CD4-positive, alpha-beta T cell (primary cell): ENCODE measurements at regions not wholly inside any gene's neighbourhood (a gene's known extent, or its start where the extent isn't known, plus 50 kb on each side); places are given as distances from the start of the nearest gene placed in this dataset.

Experiments used
- ATAC-seq: fragments of 200-7000 bp; cut with Tn5 transposase; one replicate; pipeline ENCODE4 v1.10.0; 2022; ENCODE audit warnings: mild to moderate bottlenecking; ENCODE audit not compliant: poor library complexity
- CTCF ChIA-PET: fragments of 350-600 bp; sonication (Branson Sonifier 250); formaldehyde crosslinking; loops from one replicate; lab custom pipeline; 2021; ENCODE audit warnings: antibody characterized with exemption, inconsistent platforms; lab: Charles Lee
- POLR2A ChIA-PET: fragments of 350-600 bp; sonication (Branson Sonifier 250); formaldehyde crosslinking; loops from one replicate; lab custom pipeline; 2021; ENCODE audit warnings: antibody characterized with exemption, inconsistent platforms; lab: Charles Lee
- DNase-seq, 14 experiments: peaks; one replicate each; pipeline ENCODE4 v3.0.0-alpha.2; 2013 to 2020; ENCODE audit warnings: mixed read lengths in 2 of 14
- H3K27ac ChIP-seq, 2 donors: one replicate each; pipeline versions ENCODE4 v1.5.1 to v1.7.0; 2013; ENCODE audit warnings: low read length in 2 of 2, low read depth in 1 of 2, mild to moderate bottlenecking in 1 of 2
- H3K27me3 ChIP-seq, 2 experiments: 1 replicate in 1 of 2; 2 replicates in 1 of 2; pipeline versions ENCODE4 v1.6.1 to v1.7.0; 2013; ENCODE audit warnings: low read length in 2 of 2, control low read depth in 1 of 2, mild to moderate bottlenecking in 1 of 2, moderate library complexity in 1 of 2; ENCODE audit not compliant: insufficient read depth in 2 of 2, control insufficient read depth in 1 of 2
- H3K36me3 ChIP-seq: one replicate; pipeline ENCODE4 v1.6.1; 2013; ENCODE audit warnings: low read length, control low read depth; ENCODE audit not compliant: insufficient read depth
- H3K4me1 ChIP-seq: one replicate; pipeline ENCODE4 v1.6.1; 2013; ENCODE audit warnings: low read length, control low read depth; ENCODE audit not compliant: insufficient read depth
- H3K4me3 ChIP-seq: one replicate; pipeline ENCODE4 v1.5.1; 2013; ENCODE audit warnings: mild to moderate bottlenecking, low read length, moderate library complexity
- H3K9me3 ChIP-seq, 2 experiments: 1 replicate in 1 of 2; 2 replicates in 1 of 2; pipeline versions ENCODE4 v1.6.1 to v1.7.0; 2013; ENCODE audit warnings: low read length in 2 of 2, mild to moderate bottlenecking in 2 of 2, control low read depth in 1 of 2, moderate library complexity in 1 of 2; ENCODE audit not compliant: control insufficient read depth in 1 of 2, insufficient read depth in 1 of 2
- H3K27ac Mint-ChIP-seq: one replicate; pipeline ENCODE4 v1.8.0; 2020; ENCODE audit warnings: mixed read lengths
- H3K27me3 Mint-ChIP-seq: one replicate; pipeline ENCODE4 v1.8.0; 2021; ENCODE audit warnings: mixed read lengths
- H3K36me3 Mint-ChIP-seq: one replicate; pipeline ENCODE4 v1.8.0; 2021; ENCODE audit warnings: low read depth, mixed read lengths
- H3K4me1 Mint-ChIP-seq: one replicate; pipeline ENCODE4 v1.8.0; 2021; ENCODE audit warnings: low read depth, mixed read lengths
- H3K4me3 Mint-ChIP-seq: one replicate; pipeline ENCODE4 v1.8.0; 2020; ENCODE audit warnings: mild to moderate bottlenecking, mixed read lengths
- H3K9me3 Mint-ChIP-seq: one replicate; pipeline ENCODE4 v1.8.0; 2020; ENCODE audit warnings: mixed read lengths
- intact Hi-C, 2 experiments: fragments of 100-400 bp; cut with DNase I in 1 of 2; cut with micrococcal nuclease in 1 of 2; formaldehyde crosslinking; loops; one replicate each; pipeline versions ENCODE4 v1.15.1 to v1.9.0; 2023 to 2025; cut with DNase I, micrococcal nuclease
- TF ChIP-seq, protein P1 (sequence below): fragments of 200-600 bp; IDR thresholded peaks from one replicate; pipeline ENCODE4 v1.8.0; 2022; ENCODE audit warnings: antibody characterized with exemption, mild to moderate bottlenecking

DNA sequence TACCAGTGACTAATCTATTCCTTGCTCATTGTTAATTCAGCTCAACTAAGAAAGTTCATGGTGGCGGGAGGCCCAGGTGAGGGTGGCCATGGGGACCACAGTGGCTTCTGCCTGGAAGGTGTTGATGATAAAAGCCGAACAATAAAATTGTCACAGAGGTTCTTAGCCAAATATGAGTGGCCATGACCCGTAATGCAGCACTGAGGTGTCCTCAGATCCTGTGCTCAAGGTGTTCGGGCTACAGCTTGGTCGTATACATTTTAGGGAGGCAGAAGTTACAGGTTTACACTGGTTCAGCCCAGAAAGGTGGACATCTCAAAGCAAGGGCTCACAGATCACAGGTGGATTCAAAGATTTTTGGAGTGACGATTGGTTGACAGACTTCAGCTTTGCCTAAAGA, 98.5 kb upstream of the SNTG2 start:
- intact Hi-C loops: no loop called here
- CTCF ChIA-PET: no interaction called here
- peaks cover 0 to 27% of the 10 kb centered on the region in 2 experiments for H3K9me3 ChIP-seq
- no peaks in the 10 kb centered on the region for H3K36me3 Mint-ChIP-seq
- no peak overlapping the region for H3K4me3 ChIP-seq
- H3K27ac ChIP-seq: no peak overlapping the region
- H3K27me3 ChIP-seq: no peaks in the 10 kb centered on the region
- DNase-seq: no peak
- TF ChIP-seq, protein P1, sequence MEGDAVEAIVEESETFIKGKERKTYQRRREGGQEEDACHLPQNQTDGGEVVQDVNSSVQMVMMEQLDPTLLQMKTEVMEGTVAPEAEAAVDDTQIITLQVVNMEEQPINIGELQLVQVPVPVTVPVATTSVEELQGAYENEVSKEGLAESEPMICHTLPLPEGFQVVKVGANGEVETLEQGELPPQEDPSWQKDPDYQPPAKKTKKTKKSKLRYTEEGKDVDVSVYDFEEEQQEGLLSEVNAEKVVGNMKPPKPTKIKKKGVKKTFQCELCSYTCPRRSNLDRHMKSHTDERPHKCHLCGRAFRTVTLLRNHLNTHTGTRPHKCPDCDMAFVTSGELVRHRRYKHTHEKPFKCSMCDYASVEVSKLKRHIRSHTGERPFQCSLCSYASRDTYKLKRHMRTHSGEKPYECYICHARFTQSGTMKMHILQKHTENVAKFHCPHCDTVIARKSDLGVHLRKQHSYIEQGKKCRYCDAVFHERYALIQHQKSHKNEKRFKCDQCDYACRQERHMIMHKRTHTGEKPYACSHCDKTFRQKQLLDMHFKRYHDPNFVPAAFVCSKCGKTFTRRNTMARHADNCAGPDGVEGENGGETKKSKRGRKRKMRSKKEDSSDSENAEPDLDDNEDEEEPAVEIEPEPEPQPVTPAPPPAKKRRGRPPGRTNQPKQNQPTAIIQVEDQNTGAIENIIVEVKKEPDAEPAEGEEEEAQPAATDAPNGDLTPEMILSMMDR: no peak
- H3K4me3 Mint-ChIP-seq: no peak overlapping the region
- ATAC-seq: no peak
- POLR2A ChIA-PET: no interaction called here
- H3K4me1 Mint-ChIP-seq: peaks cover 11% of the 10 kb centered on the region
- peaks cover 2% of the 10 kb centered on the region for H3K9me3 Mint-ChIP-seq
- H3K27ac Mint-ChIP-seq: no peak overlapping the region
- H3K36me3 ChIP-seq: no peaks in the 10 kb centered on the region
- peaks cover 15% of the 10 kb centered on the region for H3K4me1 ChIP-seq
- H3K27me3 Mint-ChIP-seq: no peaks in the 10 kb centered on the region

DNA sequence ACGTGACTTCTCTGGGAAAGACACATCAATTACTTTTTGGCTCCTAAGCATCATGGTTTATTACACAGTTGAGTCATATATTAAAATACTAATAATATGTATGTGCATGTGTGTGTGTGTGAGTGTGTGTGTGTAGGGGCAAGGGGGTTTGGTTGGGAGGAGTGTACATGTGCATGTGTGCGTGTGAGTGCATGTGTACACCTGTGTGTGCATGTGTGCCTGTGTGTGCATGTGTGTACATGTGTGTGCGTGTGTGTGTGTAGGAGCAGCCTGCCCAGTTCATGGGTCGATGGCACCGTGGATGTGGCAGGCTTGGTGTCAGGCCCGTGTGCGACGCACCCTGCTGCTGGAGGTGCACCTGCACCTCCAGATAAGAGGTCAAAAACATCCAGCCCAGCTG, 99.0 kb upstream of the SNTG2 start:
- DNase-seq (no peak), ATAC-seq (no peak)
- no peak overlapping the region for H3K4me3 ChIP-seq
- Mint-ChIP-seq H3K27me3 (no peaks in the 10 kb centered on the region), H3K27ac (no peak overlapping the region), H3K36me3 (no peaks in the 10 kb centered on the region), H3K9me3 (peaks cover 2% of the 10 kb centered on the region), H3K4me1 (peaks cover 11% of the 10 kb centered on the region), H3K4me3 (no peak overlapping the region)
- CTCF ChIA-PET: no interaction called here
- peaks cover 15% of the 10 kb centered on the region for H3K4me1 ChIP-seq
- TF ChIP-seq, protein P1: no peak
- H3K9me3 ChIP-seq: peaks cover 0 to 28% of the 10 kb centered on the region in 2 experiments
- POLR2A ChIA-PET: no interaction called here
- H3K27ac ChIP-seq: no peak overlapping the region
- intact Hi-C loops: no loop called here
- H3K36me3 ChIP-seq: no peaks in the 10 kb centered on the region
- no peaks in the 10 kb centered on the region for H3K27me3 ChIP-seq

DNA sequence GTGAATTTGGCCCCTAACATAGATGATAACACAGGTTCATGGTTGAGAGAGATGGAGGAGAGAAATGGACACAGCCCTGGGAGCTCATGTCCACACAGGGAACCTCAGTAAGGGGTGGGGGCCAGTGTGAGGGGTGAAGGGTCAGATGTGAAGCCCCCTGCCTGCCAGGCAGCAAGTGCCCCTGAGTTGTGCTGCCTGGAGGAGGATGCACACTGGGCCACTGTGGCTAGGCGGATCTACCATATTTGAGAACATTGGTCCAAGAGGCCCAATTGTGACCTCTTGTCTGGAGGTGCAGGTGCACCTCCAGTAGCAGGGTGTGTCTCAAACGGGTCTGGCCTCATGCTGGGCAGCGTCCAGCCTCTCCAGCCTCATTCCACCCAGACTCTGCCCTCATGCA, 99.6 kb upstream of the SNTG2 start:
- Histone ChIP-seq H3K27me3 (no peaks in the 10 kb centered on the region), H3K4me1 (peaks cover 15% of the 10 kb centered on the region), H3K27ac (no peak overlapping the region), H3K36me3 (no peaks in the 10 kb centered on the region), H3K4me3 (no peak overlapping the region), H3K9me3 (peaks cover 0 to 28% of the 10 kb centered on the region in 2 experiments)
- DNase-seq (no peak), ATAC-seq (no peak)
- intact Hi-C loops: no loop called here
- H3K9me3 Mint-ChIP-seq: peaks cover 2% of the 10 kb centered on the region
- TF ChIP-seq, protein P1: no peak
- no peaks in the 10 kb centered on the region for H3K36me3 Mint-ChIP-seq
- no peaks in the 10 kb centered on the region for H3K27me3 Mint-ChIP-seq
- no peak overlapping the region for H3K4me3 Mint-ChIP-seq
- peaks cover 11% of the 10 kb centered on the region for H3K4me1 Mint-ChIP-seq
- CTCF ChIA-PET: no interaction called here
- no peak overlapping the region for H3K27ac Mint-ChIP-seq
- POLR2A ChIA-PET: no interaction called here
